ENCODE measurements at regions not wholly inside any gene's neighbourhood (a gene's known extent, or its start where the extent isn't known, plus 50 kb on each side); places are given as distances from the start of the nearest gene placed in this dataset.

DNA sequence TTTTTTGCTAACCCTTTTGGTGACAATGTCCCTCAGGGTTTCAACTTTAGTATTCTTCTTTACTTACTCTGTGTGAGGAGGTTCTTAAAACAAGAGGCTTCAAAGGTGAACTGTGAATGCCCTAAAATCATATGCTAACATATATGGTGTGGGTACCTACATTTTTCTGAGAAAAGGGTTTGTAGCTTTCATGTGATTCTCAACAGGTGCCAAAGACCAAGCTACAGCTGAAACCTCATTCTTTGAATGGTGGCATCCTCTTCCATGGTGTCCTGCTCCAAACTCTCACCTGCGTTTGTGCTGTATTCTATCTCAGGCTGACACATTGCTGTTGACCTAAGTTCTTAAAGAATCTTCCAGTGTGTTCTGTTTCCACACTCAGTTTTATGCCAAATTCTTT, 177.3 kb downstream of the PRL start:
- Histone ChIP-seq H3K4me1 (ENCODE audit: control insufficient read depth in 1 of 2, insufficient read depth in 2 of 2, low read depth in 1 of 2, low read length in 1 of 2) (no peaks in the 10 kb centered on the region; a peak in 2 of 4 replicates), H3K36me3 (replicated peaks in 1 of 2; ENCODE audit: control insufficient read depth in 1 of 2, insufficient read depth in 2 of 2, low read length in 1 of 2) (peaks cover 0 to 5% of the 10 kb centered on the region in 2 experiments), H3K9me3 (no peaks in the 10 kb centered on the region), H3K4me2 (no peak overlapping the region), H4K20me1 (ENCODE audit: insufficient read depth) (no peaks in the 10 kb centered on the region), H3K79me2 (ENCODE audit: insufficient read depth) (no peaks in the 10 kb centered on the region), H3K9ac (no peak overlapping the region), H3K27me3 (ENCODE audit: insufficient read depth) (no peaks in the 10 kb centered on the region), H3K9me2 (no peaks in the 10 kb centered on the region), H3F3A (replicated peaks; ENCODE audit: insufficient read depth) (peaks cover 4% of the 10 kb centered on the region), H3K27ac (ENCODE audit: low read depth in 2 of 2, low read length in 1 of 2) (no peak overlapping the region), H3K4me3 (ENCODE audit: low read depth in 2 of 2, low read length in 1 of 2) (no peak overlapping the region), H2AFZ (ENCODE audit: low read depth) (no peak overlapping the region)
- TF ChIP-seq, protein P1, sequence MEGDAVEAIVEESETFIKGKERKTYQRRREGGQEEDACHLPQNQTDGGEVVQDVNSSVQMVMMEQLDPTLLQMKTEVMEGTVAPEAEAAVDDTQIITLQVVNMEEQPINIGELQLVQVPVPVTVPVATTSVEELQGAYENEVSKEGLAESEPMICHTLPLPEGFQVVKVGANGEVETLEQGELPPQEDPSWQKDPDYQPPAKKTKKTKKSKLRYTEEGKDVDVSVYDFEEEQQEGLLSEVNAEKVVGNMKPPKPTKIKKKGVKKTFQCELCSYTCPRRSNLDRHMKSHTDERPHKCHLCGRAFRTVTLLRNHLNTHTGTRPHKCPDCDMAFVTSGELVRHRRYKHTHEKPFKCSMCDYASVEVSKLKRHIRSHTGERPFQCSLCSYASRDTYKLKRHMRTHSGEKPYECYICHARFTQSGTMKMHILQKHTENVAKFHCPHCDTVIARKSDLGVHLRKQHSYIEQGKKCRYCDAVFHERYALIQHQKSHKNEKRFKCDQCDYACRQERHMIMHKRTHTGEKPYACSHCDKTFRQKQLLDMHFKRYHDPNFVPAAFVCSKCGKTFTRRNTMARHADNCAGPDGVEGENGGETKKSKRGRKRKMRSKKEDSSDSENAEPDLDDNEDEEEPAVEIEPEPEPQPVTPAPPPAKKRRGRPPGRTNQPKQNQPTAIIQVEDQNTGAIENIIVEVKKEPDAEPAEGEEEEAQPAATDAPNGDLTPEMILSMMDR (IDR thresholded peaks at IDR 0.05): no peak
- TF ChIP-seq FOXM1 (IDR thresholded peaks at IDR 0.05; ENCODE audit: low read depth) (no peak), MEF2A (IDR thresholded peaks at IDR 0.05; ENCODE audit: borderline replicate concordance, low read depth) (no peak), CHD2 (IDR thresholded peaks at IDR 0.05; ENCODE audit: low read length, partially characterized antibody) (no peak)
- ChIA-PET POLR2A (no interaction called here), CTCF (interaction anchor here (1.4 kb wide), 1 partner anchor 9 kb away, joined by 3 read pairs; no protein-coding TSS in a partner anchor)
- 77% methylated on average over 1 of the region's 1 CpG for WGBS (ENCODE audit: low lambda C conversion rate)
- no peak for DNase-seq

DNA sequence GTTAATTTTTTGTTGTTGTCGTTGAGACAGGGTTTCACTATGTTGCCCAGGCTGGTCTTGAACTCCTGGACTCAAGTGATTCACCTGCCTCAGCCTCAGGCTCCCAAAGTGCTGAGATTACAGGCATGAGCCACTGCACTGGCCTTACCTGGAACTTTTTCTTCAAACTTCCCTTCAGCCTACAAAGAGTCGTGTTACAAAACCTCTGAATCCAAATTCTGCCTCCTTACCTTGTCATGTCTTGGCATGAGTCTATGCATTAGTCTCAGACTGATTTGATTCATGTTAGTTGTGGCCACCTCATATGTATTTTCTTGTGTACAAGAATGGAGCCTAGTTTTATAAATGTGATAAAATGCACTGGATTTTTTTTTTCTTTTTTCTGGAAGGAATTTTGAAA, 172.1 kb downstream of the PRL start:
- peaks cover 0 to 15% of the 10 kb centered on the region in 2 experiments for H3K36me3 ChIP-seq (replicated peaks in 1 of 2; ENCODE audit: control insufficient read depth in 1 of 2, insufficient read depth in 2 of 2, low read length in 1 of 2)
- H3K9ac ChIP-seq: no peak overlapping the region
- no peak overlapping the region for H3K4me2 ChIP-seq
- no peak for DNase-seq
- no peaks in the 10 kb centered on the region for H3K4me1 ChIP-seq (ENCODE audit: control insufficient read depth in 1 of 2, insufficient read depth in 2 of 2, low read depth in 1 of 2, low read length in 1 of 2)
- no peaks in the 10 kb centered on the region for H3K27me3 ChIP-seq (ENCODE audit: insufficient read depth)
- no peaks in the 10 kb centered on the region for H3F3A ChIP-seq (replicated peaks; ENCODE audit: insufficient read depth)
- TF ChIP-seq, protein P2, sequence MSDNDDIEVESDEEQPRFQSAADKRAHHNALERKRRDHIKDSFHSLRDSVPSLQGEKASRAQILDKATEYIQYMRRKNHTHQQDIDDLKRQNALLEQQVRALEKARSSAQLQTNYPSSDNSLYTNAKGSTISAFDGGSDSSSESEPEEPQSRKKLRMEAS (IDR thresholded peaks at IDR 0.05; ENCODE audit: low read depth): no peak
- TF ChIP-seq EP300 (IDR thresholded peaks at IDR 0.05; ENCODE audit: borderline replicate concordance in 1 of 2, low read depth in 1 of 2, low read length in 1 of 2) (no peak), EZH2phosphoT487 (IDR thresholded peaks at IDR 0.05; ENCODE audit: borderline replicate concordance, low read depth) (no peak), ELF1 (IDR thresholded peaks at IDR 0.05) (no peak), YY1 (IDR thresholded peaks at IDR 0.05; ENCODE audit: low read depth) (no peak), POLR2AphosphoS5 (IDR thresholded peaks at IDR 0.05; ENCODE audit: low read depth, low read length) (no peak), SMC3 (IDR thresholded peaks at IDR 0.05; ENCODE audit: low read depth, low read length) (no peak), TEAD4 (IDR thresholded peaks at IDR 0.05; ENCODE audit: borderline replicate concordance, insufficient read depth) (no peak), RXRA (IDR thresholded peaks at IDR 0.05; ENCODE audit: borderline replicate concordance, low read depth) (no peak), FOXJ3 (CRISPR knock-in tag; IDR thresholded peaks at IDR 0.05) (no peak)
- TF ChIP-seq, protein P3, sequence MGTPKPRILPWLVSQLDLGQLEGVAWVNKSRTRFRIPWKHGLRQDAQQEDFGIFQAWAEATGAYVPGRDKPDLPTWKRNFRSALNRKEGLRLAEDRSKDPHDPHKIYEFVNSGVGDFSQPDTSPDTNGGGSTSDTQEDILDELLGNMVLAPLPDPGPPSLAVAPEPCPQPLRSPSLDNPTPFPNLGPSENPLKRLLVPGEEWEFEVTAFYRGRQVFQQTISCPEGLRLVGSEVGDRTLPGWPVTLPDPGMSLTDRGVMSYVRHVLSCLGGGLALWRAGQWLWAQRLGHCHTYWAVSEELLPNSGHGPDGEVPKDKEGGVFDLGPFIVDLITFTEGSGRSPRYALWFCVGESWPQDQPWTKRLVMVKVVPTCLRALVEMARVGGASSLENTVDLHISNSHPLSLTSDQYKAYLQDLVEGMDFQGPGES (IDR thresholded peaks at IDR 0.05; ENCODE audit: low read depth, low read length): no peak
- TF ChIP-seq, protein P4, sequence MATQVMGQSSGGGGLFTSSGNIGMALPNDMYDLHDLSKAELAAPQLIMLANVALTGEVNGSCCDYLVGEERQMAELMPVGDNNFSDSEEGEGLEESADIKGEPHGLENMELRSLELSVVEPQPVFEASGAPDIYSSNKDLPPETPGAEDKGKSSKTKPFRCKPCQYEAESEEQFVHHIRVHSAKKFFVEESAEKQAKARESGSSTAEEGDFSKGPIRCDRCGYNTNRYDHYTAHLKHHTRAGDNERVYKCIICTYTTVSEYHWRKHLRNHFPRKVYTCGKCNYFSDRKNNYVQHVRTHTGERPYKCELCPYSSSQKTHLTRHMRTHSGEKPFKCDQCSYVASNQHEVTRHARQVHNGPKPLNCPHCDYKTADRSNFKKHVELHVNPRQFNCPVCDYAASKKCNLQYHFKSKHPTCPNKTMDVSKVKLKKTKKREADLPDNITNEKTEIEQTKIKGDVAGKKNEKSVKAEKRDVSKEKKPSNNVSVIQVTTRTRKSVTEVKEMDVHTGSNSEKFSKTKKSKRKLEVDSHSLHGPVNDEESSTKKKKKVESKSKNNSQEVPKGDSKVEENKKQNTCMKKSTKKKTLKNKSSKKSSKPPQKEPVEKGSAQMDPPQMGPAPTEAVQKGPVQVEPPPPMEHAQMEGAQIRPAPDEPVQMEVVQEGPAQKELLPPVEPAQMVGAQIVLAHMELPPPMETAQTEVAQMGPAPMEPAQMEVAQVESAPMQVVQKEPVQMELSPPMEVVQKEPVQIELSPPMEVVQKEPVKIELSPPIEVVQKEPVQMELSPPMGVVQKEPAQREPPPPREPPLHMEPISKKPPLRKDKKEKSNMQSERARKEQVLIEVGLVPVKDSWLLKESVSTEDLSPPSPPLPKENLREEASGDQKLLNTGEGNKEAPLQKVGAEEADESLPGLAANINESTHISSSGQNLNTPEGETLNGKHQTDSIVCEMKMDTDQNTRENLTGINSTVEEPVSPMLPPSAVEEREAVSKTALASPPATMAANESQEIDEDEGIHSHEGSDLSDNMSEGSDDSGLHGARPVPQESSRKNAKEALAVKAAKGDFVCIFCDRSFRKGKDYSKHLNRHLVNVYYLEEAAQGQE (IDR thresholded peaks at IDR 0.05; ENCODE audit: low read depth, low read length): no peak
- TF ChIP-seq, protein P5, sequence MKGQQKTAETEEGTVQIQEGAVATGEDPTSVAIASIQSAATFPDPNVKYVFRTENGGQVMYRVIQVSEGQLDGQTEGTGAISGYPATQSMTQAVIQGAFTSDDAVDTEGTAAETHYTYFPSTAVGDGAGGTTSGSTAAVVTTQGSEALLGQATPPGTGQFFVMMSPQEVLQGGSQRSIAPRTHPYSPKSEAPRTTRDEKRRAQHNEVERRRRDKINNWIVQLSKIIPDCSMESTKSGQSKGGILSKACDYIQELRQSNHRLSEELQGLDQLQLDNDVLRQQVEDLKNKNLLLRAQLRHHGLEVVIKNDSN (IDR thresholded peaks at IDR 0.05; ENCODE audit: borderline replicate concordance, low read depth): no peak
- CTCF ChIA-PET: no interaction called here
- no peak overlapping the region for H2AFZ ChIP-seq (ENCODE audit: low read depth)
- peaks cover 4% of the 10 kb centered on the region; the same call in 1 of the 2 replicates for H3K9me3 ChIP-seq
- H3K27ac ChIP-seq (ENCODE audit: low read depth in 2 of 2, low read length in 1 of 2): no peak overlapping the region
- H3K79me2 ChIP-seq (ENCODE audit: insufficient read depth): no peaks in the 10 kb centered on the region
- POLR2A ChIA-PET: no interaction called here
- 85% methylated on average over 2 of the region's 2 CpGs for WGBS (ENCODE audit: low lambda C conversion rate)
- H3K4me3 ChIP-seq (ENCODE audit: low read depth in 2 of 2, low read length in 1 of 2): no peak overlapping the region
- no peaks in the 10 kb centered on the region for H4K20me1 ChIP-seq (ENCODE audit: insufficient read depth)
- no peaks in the 10 kb centered on the region for H3K9me2 ChIP-seq
